ENCODE measurements at regions not wholly inside any gene's neighbourhood (a gene's known extent, or its start where the extent isn't known, plus 50 kb on each side); places are given as distances from the start of the nearest gene placed in this dataset.

DNA sequence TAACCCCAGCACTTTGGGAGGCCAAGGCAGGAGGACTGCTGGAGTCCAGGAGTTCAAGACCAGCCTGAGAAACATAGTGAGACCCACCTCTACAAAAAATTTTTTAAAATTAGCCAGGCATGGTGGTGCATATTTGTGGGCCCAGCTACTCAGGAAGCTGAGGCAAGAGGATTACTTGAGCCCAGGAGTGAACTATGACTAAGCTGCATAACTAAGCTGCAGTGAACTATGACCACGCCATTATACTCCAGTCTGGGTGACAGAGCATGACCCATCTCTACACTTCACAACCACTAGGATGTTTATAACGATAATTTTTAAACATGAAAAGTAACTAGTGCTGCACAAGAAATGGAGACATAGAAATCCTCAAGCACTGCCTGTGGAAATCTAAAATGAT is 352.7 kb upstream of the SGCG start:
- H4K20me1 ChIP-seq (replicated peaks; ENCODE audit: control insufficient read depth, insufficient read depth, low read length), result no peaks in the 10 kb centered on the region
- no peak overlapping the region for H3K4me3 ChIP-seq
- no peaks in the 10 kb centered on the region for H3K79me2 ChIP-seq (ENCODE audit: control insufficient read depth, insufficient read depth, low read length)
- no peaks in the 10 kb centered on the region for H3K9me1 ChIP-seq (ENCODE audit: control insufficient read depth, insufficient read depth, low read length)
- H3K4me1 ChIP-seq (replicated peaks in 1 of 2; ENCODE audit: control insufficient read depth in 2 of 2, insufficient read depth in 2 of 2, low read length in 2 of 2), result no peaks in the 10 kb centered on the region; a peak in 1 of 5 replicates
- intact Hi-C loops (cut with micrococcal nuclease) (no loop called here), in situ Hi-C loops (cut with MboI) (no loop called here)
- CTCF ChIA-PET (ENCODE audit: low intra/inter-chr PET ratio), result no interaction called here
- H3K36me3 ChIP-seq (ENCODE audit: control insufficient read depth, insufficient read depth, low read length), result no peaks in the 10 kb centered on the region
- TF ChIP-seq, protein P1, sequence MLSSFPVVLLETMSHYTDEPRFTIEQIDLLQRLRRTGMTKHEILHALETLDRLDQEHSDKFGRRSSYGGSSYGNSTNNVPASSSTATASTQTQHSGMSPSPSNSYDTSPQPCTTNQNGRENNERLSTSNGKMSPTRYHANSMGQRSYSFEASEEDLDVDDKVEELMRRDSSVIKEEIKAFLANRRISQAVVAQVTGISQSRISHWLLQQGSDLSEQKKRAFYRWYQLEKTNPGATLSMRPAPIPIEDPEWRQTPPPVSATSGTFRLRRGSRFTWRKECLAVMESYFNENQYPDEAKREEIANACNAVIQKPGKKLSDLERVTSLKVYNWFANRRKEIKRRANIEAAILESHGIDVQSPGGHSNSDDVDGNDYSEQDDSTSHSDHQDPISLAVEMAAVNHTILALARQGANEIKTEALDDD (IDR thresholded peaks at IDR 0.05), result peak; percentile 73
- no peak for TF ChIP-seq RHOXF2B (CRISPR knock-in tag; conservative IDR thresholded peaks at IDR 0.05)
- H3K27me3 ChIP-seq (ENCODE audit: control insufficient read depth in 2 of 2, insufficient read depth in 2 of 2, low read length in 2 of 2), result no peaks in the 10 kb centered on the region
- H3K9ac ChIP-seq (ENCODE audit: insufficient read depth in 1 of 2, low read depth in 2 of 2, low read length in 2 of 2), result no peak overlapping the region
- H3K9me3 ChIP-seq (replicated peaks; ENCODE audit: control insufficient read depth, insufficient read depth, low read depth, low read length), result no peaks in the 10 kb centered on the region
- BruUV-seq (replicated peaks), result no TSS peak
- no peak overlapping the region for H2AFZ ChIP-seq (ENCODE audit: low read depth, low read length)
- 23% methylated on average over 2 of the region's 2 CpGs for WGBS (ENCODE audit: insufficient coverage, low coverage, missing lambda C conversion rate)
- DNase-seq (ENCODE audit: extremely low read depth in 1 of 4, low spot score in 3 of 4) (peak in 1 of 4 experiments; percentile 13), ATAC-seq (no peak), FAIRE-seq (peak; percentile 19)
- POLR2A ChIA-PET, result interaction anchor here (0.6 kb wide), 1 partner anchor 256 kb away, joined by 3 read pairs; no protein-coding TSS in a partner anchor
- H3K27ac ChIP-seq (ENCODE audit: extremely low read depth, low read depth, low read length), result no peak overlapping the region
- no peak overlapping the region for H3K4me2 ChIP-seq (ENCODE audit: insufficient read depth, low read length)

DNA sequence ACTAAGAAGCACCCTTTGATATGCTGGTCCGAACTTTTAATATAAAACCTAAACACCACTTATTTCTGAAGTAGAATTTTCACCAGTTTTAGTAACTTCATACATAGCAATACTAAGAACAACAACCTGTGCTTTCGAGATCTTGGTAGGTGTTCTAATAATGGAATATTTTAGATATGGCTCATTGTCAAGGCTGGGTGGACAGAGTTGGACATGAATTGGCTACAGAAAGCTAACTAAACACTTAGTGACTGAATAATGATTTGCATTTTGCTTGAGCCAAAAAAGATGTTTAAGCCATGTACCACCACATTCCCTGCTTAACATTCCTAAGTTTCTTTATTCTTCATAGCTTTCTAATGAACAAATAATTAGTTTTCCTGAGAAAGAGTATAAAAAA is 344.3 kb upstream of the SGCG start:
- no peak overlapping the region for H3K27ac ChIP-seq (ENCODE audit: extremely low read depth, low read depth, low read length)
- H3K9me1 ChIP-seq (ENCODE audit: control insufficient read depth, insufficient read depth, low read length), result no peaks in the 10 kb centered on the region
- no peak overlapping the region for H3K4me2 ChIP-seq (ENCODE audit: insufficient read depth, low read length)
- H4K20me1 ChIP-seq (replicated peaks; ENCODE audit: control insufficient read depth, insufficient read depth, low read length), result no peaks in the 10 kb centered on the region
- no peaks in the 10 kb centered on the region for H3K79me2 ChIP-seq (ENCODE audit: control insufficient read depth, insufficient read depth, low read length)
- H3K9me3 ChIP-seq (replicated peaks; ENCODE audit: control insufficient read depth, insufficient read depth, low read depth, low read length), result no peaks in the 10 kb centered on the region
- H3K27me3 ChIP-seq (ENCODE audit: control insufficient read depth in 2 of 2, insufficient read depth in 2 of 2, low read length in 2 of 2), result no peaks in the 10 kb centered on the region
- no peak overlapping the region for H2AFZ ChIP-seq (ENCODE audit: low read depth, low read length)
- intact Hi-C loops (cut with micrococcal nuclease) (no loop called here), in situ Hi-C loops (cut with MboI) (no loop called here)
- H3K4me1 ChIP-seq (replicated peaks in 1 of 2; ENCODE audit: control insufficient read depth in 2 of 2, insufficient read depth in 2 of 2, low read length in 2 of 2), result no peaks in the 10 kb centered on the region; a peak in 1 of 5 replicates
- WGBS (ENCODE audit: insufficient coverage, low coverage, missing lambda C conversion rate), result 27% methylated on average over 2 of the region's 2 CpGs
- BruUV-seq (replicated peaks), result no TSS peak
- ChIA-PET POLR2A (no interaction called here), CTCF (ENCODE audit: low intra/inter-chr PET ratio) (no interaction called here)
- H3K36me3 ChIP-seq (ENCODE audit: control insufficient read depth, insufficient read depth, low read length), result no peaks in the 10 kb centered on the region
- DNase-seq (ENCODE audit: extremely low read depth in 1 of 4, low spot score in 3 of 4) (no peak), ATAC-seq (no peak), FAIRE-seq (no peak)
- H3K4me3 ChIP-seq, result no peak overlapping the region
- H3K9ac ChIP-seq (ENCODE audit: insufficient read depth in 1 of 2, low read depth in 2 of 2, low read length in 2 of 2), result no peak overlapping the region
- TF ChIP-seq, protein P2, sequence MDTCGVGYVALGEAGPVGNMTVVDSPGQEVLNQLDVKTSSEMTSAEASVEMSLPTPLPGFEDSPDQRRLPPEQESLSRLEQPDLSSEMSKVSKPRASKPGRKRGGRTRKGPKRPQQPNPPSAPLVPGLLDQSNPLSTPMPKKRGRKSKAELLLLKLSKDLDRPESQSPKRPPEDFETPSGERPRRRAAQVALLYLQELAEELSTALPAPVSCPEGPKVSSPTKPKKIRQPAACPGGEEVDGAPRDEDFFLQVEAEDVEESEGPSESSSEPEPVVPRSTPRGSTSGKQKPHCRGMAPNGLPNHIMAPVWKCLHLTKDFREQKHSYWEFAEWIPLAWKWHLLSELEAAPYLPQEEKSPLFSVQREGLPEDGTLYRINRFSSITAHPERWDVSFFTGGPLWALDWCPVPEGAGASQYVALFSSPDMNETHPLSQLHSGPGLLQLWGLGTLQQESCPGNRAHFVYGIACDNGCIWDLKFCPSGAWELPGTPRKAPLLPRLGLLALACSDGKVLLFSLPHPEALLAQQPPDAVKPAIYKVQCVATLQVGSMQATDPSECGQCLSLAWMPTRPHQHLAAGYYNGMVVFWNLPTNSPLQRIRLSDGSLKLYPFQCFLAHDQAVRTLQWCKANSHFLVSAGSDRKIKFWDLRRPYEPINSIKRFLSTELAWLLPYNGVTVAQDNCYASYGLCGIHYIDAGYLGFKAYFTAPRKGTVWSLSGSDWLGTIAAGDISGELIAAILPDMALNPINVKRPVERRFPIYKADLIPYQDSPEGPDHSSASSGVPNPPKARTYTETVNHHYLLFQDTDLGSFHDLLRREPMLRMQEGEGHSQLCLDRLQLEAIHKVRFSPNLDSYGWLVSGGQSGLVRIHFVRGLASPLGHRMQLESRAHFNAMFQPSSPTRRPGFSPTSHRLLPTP (IDR thresholded peaks at IDR 0.05; ENCODE audit: borderline replicate concordance, extremely low read depth, insufficient read length), result no peak
- TF ChIP-seq, protein P3, sequence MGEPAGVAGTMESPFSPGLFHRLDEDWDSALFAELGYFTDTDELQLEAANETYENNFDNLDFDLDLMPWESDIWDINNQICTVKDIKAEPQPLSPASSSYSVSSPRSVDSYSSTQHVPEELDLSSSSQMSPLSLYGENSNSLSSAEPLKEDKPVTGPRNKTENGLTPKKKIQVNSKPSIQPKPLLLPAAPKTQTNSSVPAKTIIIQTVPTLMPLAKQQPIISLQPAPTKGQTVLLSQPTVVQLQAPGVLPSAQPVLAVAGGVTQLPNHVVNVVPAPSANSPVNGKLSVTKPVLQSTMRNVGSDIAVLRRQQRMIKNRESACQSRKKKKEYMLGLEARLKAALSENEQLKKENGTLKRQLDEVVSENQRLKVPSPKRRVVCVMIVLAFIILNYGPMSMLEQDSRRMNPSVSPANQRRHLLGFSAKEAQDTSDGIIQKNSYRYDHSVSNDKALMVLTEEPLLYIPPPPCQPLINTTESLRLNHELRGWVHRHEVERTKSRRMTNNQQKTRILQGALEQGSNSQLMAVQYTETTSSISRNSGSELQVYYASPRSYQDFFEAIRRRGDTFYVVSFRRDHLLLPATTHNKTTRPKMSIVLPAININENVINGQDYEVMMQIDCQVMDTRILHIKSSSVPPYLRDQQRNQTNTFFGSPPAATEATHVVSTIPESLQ (CRISPR knock-in tag; IDR thresholded peaks at IDR 0.05), result no peak
- TF ChIP-seq KHSRP (IDR thresholded peaks at IDR 0.05) (no peak), TBP (optimal IDR thresholded peaks at IDR 0.05; ENCODE audit: low read depth, low read length) (no peak), ZNF140 (CRISPR knock-in tag; IDR thresholded peaks at IDR 0.05) (no peak), ZNF780A (CRISPR knock-in tag; IDR thresholded peaks at IDR 0.05) (no peak), CHD2 (IDR thresholded peaks at IDR 0.05; ENCODE audit: low read depth, low read length) (no peak)
- TF ChIP-seq, protein P4, sequence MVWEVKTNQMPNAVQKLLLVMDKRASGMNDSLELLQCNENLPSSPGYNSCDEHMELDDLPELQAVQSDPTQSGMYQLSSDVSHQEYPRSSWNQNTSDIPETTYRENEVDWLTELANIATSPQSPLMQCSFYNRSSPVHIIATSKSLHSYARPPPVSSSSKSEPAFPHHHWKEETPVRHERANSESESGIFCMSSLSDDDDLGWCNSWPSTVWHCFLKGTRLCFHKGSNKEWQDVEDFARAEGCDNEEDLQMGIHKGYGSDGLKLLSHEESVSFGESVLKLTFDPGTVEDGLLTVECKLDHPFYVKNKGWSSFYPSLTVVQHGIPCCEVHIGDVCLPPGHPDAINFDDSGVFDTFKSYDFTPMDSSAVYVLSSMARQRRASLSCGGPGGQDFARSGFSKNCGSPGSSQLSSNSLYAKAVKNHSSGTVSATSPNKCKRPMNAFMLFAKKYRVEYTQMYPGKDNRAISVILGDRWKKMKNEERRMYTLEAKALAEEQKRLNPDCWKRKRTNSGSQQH (CRISPR knock-in tag; IDR thresholded peaks at IDR 0.05), result no peak
